ENCODE measurements at regions not wholly inside any gene's neighbourhood (a gene's known extent, or its start where the extent isn't known, plus 50 kb on each side); places are given as distances from the start of the nearest gene placed in this dataset.
A peak's percentile ranks its signal among the peaks of the same experiment; 100 is the strongest.
"Not testable (repeated sequence)": the region's sequence is repeated elsewhere in the genome, so short reads cannot be mapped to it uniquely, and the experiment has no call there.

- DNase-seq (ENCODE audit: low read depth in 2 of 2) = not testable (repeated sequence)
Measured at GRCh38 chrY:12453318-12453717, 247.7 kb upstream of the USP9Y start.

GRCh38 chrY:12459965-12460364 lies 241.1 kb upstream of the USP9Y start:
- no peak for DNase-seq (ENCODE audit: low read depth in 2 of 2)

DNA sequence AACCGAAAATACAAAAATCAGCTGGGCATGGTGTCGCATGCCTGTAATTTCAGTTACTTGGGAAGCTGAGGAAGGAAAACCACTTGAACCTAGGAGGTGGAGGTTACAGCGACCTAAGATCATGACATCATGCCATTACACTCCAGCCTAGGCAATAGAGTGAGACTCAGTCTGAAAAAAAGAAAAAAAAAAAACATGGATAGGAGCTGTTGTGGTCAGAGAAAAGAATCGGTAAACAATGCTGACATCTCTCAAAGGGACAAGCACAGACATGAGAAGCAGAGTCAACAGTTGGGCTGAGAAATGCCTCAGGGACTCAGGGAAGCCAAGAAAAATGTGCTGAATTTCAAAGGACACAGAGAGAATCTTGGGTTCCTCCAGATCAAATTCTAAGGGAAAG lies 236.9 kb upstream of the USP9Y start:
- DNase-seq (ENCODE audit: low read depth in 2 of 2) = no peak

- no peak for DNase-seq (ENCODE audit: low read depth in 2 of 2)
Measured at GRCh38 chrY:12465706-12466105, 235.3 kb upstream of the USP9Y start.

GRCh38 chrY:12469081-12469480 lies 231.9 kb upstream of the USP9Y start:
- no peak for DNase-seq (ENCODE audit: low read depth in 2 of 2)

- DNase-seq (ENCODE audit: low read depth in 2 of 2) = no peak
Measured at GRCh38 chrY:12474472-12474871, 226.6 kb upstream of the USP9Y start.

DNA sequence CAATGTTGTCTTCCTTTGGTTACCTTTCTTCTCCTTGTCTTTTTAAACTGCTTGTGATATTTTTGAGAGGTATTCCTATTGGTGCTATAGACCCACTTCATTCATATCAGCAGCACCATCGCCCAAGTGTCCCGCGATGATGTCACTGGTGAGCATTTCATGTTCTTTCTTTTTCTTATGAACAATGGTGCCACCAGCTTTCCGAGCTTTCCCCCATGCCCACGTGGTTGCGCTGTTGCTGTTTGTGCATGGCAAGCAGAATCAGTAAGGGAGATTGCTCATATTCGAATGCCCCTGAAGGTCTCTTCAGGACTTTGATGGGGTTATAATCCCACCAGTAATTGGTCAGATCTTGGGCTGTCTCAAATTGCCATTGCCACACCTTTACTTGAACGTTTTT lies 221.6 kb upstream of the USP9Y start:
- peak in 1 of 2 donors; percentile 15 for DNase-seq (ENCODE audit: low read depth in 2 of 2)

- no peak for DNase-seq (ENCODE audit: low read depth in 2 of 2)
Measured at GRCh38 chrY:12483394-12483793, 217.6 kb upstream of the USP9Y start.

DNA sequence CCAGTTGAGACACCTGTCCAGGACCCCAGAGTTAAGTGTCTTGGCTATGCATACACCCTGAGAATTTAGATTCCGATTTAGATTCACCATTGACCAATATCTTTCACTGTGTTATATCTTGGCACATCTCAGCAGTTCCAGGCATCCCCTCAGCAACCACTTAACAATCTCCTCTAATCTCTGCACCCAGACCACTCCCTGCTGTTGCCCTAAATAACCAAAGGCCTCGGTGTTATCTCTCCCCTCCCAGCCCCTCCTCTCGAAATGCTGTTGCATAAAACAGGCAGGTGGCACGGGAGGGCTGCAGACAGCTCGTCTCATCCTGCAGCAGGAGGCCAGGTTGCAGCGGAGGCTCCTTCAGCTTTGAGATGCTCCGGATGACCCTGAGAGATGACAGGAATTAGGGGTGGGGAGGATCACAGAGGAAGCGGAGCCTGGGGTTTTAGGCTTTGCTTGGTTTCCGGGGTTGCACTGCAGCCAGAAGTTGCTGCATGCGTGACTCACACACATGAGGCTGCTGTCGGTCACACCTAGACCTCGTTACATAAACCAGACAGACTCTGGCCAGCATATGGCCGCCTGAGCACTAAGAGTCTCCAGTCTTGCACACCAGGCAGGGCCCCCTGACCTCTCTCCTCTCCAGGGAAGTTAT lies 210.3 kb upstream of the USP9Y start:
- DNase-seq (ENCODE audit: low read depth in 2 of 2) = no peak

DNA sequence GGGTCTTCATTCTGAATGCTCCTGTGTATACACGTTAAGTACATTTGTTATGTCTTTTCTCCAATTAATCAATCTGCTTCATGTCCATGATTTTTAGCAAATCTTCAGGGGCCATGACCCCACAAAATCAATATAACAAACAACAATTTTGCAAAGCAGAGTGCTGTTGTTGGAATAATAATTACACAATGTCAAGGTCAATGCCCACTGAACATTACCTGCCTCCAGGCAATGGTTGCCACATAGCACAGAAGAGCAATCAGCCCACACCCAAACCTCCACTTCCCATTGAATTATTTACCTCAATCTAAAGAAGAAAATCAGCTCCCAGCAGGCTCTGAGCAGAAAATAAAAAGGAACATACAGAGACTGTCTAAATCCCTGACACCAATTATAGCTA lies 208.8 kb upstream of the USP9Y start:
- DNase-seq (ENCODE audit: low read depth in 2 of 2) = no peak

DNA sequence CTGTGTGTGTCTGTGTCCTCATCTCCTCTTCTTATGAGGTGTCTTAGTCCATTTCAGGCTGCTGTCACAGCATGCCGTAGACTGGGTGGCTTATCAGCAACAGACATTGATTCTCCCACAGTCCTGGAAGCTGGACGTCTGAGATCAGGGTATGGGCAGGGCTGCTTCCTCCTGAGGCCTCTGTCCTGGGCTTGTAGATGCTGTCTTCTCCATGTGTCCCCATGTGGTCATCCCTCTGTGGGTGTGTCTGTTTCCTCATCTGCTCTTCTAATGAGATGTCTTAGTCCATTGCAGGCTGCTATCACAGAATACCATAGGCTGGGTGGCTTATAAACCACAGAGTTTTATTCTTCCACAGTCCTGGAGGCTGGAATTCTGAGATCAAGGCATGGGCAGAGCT lies 205.0 kb upstream of the USP9Y start:
- no peak for DNase-seq (ENCODE audit: low read depth in 2 of 2)

DNA sequence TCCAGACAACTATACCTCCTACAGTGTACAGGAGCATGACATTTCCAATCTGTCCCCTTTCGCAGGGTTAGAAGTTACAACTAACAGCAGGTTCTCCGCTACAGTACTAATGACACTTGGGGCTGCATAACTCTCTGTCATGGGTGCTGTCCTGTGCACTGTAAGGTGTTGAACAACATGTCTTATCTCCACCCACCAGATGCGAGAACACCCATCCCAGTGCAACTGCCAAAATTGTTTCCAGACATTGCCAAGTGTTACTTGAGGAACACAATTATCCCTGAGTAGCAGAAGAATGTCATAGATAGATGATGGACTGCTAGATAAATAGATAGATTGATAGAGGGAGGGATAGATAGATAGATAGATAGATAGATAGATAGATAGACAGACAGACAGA lies 200.9 kb upstream of the USP9Y start:
- DNase-seq (ENCODE audit: low read depth in 2 of 2) = no peak

- DNase-seq (ENCODE audit: low read depth in 2 of 2) = not testable (repeated sequence)
Measured at GRCh38 chrY:12504028-12504427, 197.0 kb upstream of the USP9Y start.

DNA sequence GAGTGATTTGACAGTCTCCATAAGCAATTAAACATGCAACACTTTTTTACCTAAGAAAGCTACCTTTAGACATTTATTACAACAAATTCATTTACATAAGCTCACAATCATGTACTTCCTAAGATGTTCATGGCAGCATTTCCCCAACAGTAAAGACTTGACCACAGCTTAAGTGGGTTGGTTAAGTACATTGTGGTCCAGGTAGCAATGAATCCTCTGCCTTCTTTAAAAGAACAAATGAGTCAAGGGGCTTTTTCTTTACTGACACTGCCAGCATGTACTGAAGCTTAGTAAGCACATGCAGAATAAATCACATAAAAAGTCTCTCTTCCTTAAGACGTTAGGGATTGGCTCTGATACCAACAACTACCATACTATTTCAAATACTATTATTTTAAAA lies 183.7 kb upstream of the USP9Y start:
- DNase-seq (ENCODE audit: low read depth in 2 of 2) = no peak

- DNase-seq (ENCODE audit: low read depth in 2 of 2) = no peak
Measured at GRCh38 chrY:12525206-12525605, 175.8 kb upstream of the USP9Y start.

DNA sequence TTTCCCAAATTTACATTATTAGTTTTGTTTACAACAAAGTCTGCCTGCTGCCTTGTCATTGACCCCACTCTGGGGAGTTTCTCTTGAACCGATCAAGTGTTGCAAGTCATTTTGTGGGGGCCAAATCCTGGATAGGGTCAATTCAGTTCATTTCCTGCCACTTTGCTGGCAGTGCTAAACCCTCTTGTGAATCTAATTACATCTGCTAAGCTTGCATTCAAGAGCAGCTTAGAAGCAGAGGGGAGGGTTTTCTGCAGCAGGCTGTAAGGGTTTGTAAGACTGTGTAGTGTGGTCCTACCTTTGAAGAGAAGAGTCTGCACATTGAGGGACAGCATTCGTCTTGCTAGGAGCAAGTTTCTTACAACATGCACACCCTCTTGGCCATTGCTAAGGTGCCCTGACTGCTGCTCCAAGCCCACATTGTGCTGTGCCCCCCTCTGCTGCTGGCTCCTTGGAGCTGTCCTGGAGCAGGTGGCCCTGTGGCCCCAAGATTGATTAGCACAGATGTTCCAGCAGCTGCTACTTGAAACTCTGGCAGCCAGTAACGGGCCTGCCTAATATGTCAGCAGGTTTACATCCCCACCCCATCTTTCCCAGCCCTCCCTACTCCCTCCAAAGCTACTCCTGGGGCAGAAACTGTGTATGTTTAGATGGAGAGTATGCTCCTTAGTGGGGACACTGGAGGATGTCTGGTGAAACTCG lies 174.5 kb upstream of the USP9Y start:
- no peak for DNase-seq (ENCODE audit: low read depth in 2 of 2)

DNA sequence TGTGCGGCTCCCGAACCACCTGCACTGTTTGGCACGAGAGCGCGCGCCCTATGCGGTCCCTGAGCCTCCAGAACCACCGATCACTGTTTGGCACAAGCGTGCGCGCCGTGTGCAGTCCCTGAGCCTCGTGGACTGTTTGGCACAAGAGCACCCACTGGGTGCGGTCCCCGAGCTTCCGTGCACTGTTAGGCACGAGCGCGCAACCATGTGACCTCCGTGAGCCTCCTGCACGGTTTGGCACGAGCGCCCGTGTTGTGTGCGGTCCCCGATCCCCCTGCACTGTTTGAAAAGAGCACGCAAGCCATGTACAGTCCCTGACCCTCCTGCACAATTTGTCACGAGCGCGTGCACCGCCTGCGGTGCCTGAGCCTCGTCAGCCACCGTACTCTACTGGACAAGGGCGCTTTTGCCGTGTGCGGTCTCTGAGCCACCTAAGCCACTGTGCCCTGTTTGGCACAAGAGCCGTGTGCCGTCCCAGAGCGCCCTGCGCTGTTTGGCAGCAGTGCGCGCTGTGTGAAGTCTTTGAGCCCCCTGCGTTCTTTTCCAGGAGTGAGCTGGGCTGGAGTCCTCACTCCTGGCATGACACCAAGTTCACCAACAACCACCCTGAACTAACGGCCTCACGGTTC lies 163.7 kb upstream of the USP9Y start:
- no peak for DNase-seq (ENCODE audit: low read depth in 2 of 2)

DNA sequence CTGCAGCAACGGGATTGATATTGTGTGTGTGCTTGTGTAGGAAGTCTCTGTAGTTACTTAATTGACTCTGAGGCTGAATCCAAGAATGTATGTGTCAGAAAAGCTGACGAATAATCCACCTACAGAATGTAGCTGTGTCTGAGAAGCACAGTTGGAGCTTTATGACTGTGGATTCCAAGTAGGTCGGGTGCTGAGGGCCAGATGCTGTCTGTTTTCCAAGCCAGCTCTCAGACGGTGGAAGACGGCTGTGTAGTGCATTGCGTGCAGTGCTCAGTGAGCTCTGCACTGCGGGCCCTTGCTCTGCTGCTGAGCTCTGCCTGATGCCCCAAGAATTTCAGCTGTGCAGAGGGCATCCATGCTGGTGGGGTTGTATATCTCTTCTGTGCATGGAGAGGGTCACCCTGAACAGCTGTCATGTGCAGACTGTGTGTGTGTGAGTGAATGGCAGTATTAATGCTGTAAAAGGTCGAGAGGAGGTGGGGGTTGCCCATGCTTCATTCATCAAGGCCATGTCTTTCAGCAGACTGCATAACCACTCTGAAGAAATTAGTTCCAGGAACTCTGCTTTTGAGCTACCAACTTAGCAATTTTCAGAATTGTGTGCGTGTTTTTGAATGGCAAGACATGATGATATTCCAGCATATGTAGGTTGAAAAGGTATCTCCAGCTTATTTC lies 154.1 kb upstream of the USP9Y start:
- no peak for DNase-seq (ENCODE audit: low read depth in 2 of 2)

DNA sequence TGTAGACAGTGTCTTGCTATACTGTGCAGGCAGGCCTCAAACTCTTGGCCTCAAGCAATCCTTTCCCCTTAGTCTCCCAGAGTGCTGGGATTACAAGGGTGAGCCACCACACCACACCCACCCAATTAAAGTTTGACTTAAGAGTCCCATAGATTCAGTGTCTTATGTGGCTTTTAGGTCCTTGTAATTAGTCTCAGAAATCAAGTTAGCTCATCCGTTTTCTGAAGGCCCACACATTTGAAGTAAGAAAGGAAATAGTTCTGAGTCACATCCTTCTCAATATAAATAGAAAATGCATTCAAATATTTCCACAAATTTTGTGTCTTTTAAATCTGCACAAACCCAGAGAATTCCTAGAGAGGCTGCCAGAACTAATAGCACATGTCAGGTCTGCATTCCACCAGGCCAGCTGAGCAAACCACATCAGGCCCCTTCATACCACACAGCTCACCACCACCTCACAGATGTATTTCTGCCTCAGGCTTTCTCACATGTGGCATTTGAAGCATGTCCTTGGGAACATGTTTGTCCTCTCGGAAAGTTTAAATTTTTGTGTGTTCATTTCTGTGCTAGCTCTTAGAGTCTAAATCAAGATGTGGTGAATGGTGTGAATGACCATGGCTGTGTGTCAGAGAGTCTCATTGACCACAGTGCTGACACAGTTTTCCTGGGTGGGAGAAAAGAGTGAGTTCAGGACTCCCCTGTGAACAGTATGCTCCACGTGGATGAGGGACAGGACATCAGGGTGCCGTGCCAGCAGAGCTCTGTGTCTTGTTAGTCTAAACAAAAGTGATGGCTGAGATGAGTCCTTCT lies 148.4 kb upstream of the USP9Y start:
- no peak for DNase-seq (ENCODE audit: low read depth in 2 of 2)

GRCh38 chrY:12553909-12554308 lies 147.1 kb upstream of the USP9Y start:
- no peak for DNase-seq (ENCODE audit: low read depth in 2 of 2)

- DNase-seq (ENCODE audit: low read depth in 2 of 2) = no peak
Measured at GRCh38 chrY:12555005-12555404, 146.0 kb upstream of the USP9Y start.

GRCh38 chrY:12559007-12559406 lies 142.0 kb upstream of the USP9Y start:
- no peak for DNase-seq (ENCODE audit: low read depth in 2 of 2)
